DMS114 treated with DMSO at 0.1 percent for 48 hours (cell line): ENCODE measurements at regions not wholly inside any gene's neighbourhood (a gene's known extent, or its start where the extent isn't known, plus 50 kb on each side); places are given as distances from the start of the nearest gene placed in this dataset.
"Not testable (repeated sequence)": the region's sequence is repeated elsewhere in the genome, so short reads cannot be mapped to it uniquely, and the experiment has no call there.

ENCODE experiments used
- DNase-seq: peaks from one replicate; lab custom pipeline; 2025; ENCODE audit not compliant: unreplicated experiment; lab: John Stamatoyannopoulos, UW

- DNase-seq: peak; percentile 100
Observed at GRCh38 chr1:146376708-146377496, 148.1 kb upstream of the NOTCH2NLA start.

GRCh38 chr1:146376309-146376707, 147.5 kb upstream of the NOTCH2NLA start:
- DNase-seq: peak; percentile 82

- not testable (repeated sequence) for DNase-seq
Observed at GRCh38 chr1:146375108-146375507, 146.3 kb upstream of the NOTCH2NLA start.

- DNase-seq: not testable (repeated sequence)
Observed at GRCh38 chr1:146369940-146370339, 141.1 kb upstream of the NOTCH2NLA start.

- DNase-seq: not testable (repeated sequence)
Observed at GRCh38 chr1:146355373-146355772, 126.6 kb upstream of the NOTCH2NLA start.

- not testable (repeated sequence) for DNase-seq
Observed at GRCh38 chr1:146326863-146327262, 98.0 kb upstream of the NOTCH2NLA start.

- DNase-seq: not testable (repeated sequence)
Observed at GRCh38 chr1:146324463-146324862, 95.6 kb upstream of the NOTCH2NLA start.

- not testable (repeated sequence) for DNase-seq
Observed at GRCh38 chr1:146323302-146323701, 94.5 kb upstream of the NOTCH2NLA start.

GRCh38 chr1:146322893-146323292, 94.1 kb upstream of the NOTCH2NLA start:
- DNase-seq: not testable (repeated sequence)

- not testable (repeated sequence) for DNase-seq
Observed at GRCh38 chr1:146318715-146319114, 89.9 kb upstream of the NOTCH2NLA start.

- not testable (repeated sequence) for DNase-seq
Observed at GRCh38 chr1:146317785-146318184, 89.0 kb upstream of the NOTCH2NLA start.

GRCh38 chr1:146314449-146315246, 85.8 kb upstream of the NOTCH2NLA start:
- not testable (repeated sequence) for DNase-seq

- DNase-seq: not testable (repeated sequence)
Observed at GRCh38 chr1:146310579-146310978, 81.8 kb upstream of the NOTCH2NLA start.

- not testable (repeated sequence) for DNase-seq
Observed at GRCh38 chr1:146309427-146309826, 80.6 kb upstream of the NOTCH2NLA start.

GRCh38 chr1:146308892-146309291, 80.1 kb upstream of the NOTCH2NLA start:
- DNase-seq: not testable (repeated sequence)

GRCh38 chr1:146308152-146308551, 79.3 kb upstream of the NOTCH2NLA start:
- not testable (repeated sequence) for DNase-seq

GRCh38 chr1:146307632-146308031, 78.8 kb upstream of the NOTCH2NLA start:
- DNase-seq: not testable (repeated sequence)

- DNase-seq: not testable (repeated sequence)
Observed at GRCh38 chr1:146306651-146307050, 77.8 kb upstream of the NOTCH2NLA start.

- not testable (repeated sequence) for DNase-seq
Observed at GRCh38 chr1:146305442-146305841, 76.6 kb upstream of the NOTCH2NLA start.

GRCh38 chr1:146298575-146298897, 69.7 kb upstream of the NOTCH2NLA start:
- DNase-seq: not testable (repeated sequence)

GRCh38 chr1:146297781-146298574, 69.2 kb upstream of the NOTCH2NLA start:
- DNase-seq: not testable (repeated sequence)
